NCI-H82 (cell line): ENCODE measurements at regions not wholly inside any gene's neighbourhood (a gene's known extent, or its start where the extent isn't known, plus 50 kb on each side); places are given as distances from the start of the nearest gene placed in this dataset.
"Not testable (repeated sequence)": the region's sequence is repeated elsewhere in the genome, so short reads cannot be mapped to it uniquely, and the experiment has no call there.

Source experiments
- DNase-seq: peaks from one replicate; lab custom pipeline; 2025; lab: John Stamatoyannopoulos, UW

DNA sequence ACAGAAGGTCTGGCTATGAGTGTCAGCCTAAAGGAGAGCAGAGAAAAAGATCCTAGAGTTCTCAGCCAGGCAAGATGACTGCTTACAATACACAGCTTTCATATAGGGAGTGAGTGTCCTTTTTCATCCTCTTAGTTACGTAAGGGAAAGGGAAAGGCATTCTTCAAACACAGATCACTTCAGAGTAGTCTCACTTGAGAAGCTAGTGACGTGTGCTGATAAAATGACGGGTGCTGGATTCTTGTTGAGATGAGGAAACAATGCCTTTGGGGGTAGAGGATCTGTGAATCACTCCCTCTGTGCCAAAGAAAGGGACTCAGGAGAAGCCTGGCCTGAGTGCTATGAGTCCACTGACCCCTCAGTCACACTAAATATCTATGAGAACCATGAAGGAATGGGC is 117.3 kb downstream of the QRSL1 start:
- no peak for DNase-seq

DNA sequence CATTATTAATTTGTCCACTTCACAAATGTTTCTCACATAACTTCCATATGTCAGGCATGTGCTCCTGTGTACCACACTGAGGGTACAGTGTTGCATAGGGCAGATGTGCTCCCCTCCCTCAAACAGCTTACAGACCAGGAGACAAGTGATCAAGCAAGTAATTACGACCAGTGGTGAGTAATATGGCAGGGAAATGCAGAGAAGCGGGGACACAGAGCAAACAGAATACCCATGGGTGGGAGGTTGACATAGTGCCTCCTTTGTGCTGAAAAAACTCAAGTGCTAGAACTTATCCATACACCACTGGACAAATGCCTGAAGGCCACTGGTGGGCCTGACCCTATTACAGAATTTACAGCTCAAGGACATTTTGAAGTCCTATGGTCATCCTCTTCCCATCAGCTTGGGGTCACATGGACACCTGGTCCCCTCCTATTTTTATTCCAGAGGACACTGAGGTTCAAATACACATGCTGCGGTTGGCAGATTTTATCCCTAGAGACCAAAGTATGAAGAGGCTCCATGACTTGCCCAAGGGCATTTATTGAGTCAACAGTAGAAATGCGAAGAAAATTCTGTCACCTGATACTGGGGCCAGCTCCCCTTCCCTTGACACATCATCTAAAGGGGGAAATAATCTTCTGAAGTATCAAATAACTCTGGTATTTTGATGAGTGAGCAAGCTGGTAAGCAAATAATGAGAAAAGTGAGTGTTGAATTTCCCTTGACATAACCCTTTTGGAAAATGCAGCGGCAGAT is 116.6 kb downstream of the QRSL1 start:
- DNase-seq: no peak

DNA sequence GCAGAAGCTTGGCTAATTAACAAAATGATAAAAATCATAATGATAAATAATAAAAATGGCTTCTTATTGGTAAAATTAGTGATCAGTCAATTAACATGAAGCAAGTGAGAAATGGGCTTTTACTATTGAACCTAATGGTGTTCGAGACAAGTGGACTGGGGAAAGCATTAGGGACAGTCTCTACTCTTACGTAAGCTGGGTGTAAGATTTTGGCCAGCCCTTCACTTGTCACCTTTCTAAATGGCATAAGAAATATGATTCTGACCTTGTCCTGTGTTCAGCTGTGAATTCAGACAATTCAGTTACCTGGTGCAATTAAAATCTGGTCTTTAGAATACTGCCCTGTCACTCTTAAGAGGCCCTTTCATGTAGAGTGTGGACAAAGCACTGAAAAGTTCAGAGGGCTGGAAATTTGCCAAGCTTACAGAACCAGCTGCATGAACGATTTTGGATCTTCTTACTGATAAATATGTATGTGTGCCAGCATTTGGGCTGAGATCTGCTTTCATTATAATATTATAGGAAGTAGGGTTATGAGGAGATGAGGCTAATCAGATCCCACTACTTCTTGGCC is 115.9 kb downstream of the QRSL1 start:
- no peak for DNase-seq

DNA sequence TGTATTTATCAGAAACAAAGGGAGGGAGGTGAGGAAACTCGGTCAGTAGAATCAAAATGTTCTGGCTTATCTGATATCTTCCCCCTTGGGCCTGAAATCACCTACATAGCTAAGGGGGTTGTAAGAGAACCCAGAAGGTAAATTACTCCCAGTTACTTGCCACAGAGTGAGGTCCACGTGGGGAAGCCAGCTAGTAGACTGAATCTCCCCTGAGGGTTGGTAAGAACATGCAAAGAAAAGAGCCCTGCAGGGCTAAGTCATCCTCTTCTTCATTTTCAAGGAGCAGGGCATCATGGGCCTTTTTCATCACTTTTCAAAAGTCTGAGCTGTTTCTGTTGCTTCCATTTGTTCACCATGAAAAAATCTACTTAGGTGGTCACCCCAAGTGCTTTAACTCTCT is 115.4 kb downstream of the QRSL1 start:
- DNase-seq: no peak

DNA sequence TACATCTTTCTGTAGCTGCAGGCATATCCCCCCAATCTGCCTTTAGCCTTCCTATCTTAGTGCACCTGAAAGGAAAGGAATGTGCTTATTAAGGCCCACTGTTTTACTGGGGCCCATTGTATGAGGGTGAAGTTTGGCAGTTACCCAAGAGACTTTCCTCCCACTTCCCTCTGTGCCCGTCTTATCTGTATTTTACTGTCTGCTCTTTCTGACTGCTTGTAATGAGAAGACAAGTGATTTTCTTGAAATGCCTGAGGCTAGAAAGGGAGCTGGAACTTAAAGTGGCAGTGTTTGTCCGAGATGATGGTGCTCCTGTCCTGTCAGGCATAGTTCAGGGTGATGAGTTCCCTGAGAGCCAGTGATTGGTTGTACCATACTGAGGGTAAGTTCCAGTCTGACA is 114.7 kb downstream of the QRSL1 start:
- not testable (repeated sequence) for DNase-seq

DNA sequence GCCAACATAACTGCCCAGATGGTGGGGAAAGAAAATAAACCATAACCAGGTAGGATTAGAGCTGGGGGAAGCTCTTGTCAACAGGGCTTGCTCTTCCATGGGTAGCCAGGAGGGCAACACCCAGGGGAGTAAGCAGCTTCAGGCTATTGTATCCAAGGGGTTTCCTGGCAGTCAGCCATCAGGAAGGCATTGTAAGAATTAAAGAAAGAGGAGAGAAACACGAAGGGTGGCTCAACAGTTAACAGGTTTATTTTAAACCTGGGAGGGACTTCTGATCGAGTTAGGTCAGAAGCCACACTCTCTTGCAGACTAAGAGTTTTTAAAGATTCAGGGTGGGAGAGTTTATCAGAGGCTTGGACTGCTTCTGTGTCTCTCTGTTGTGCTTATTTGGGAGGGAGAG is 114.2 kb downstream of the QRSL1 start:
- peak; percentile 9 for DNase-seq

DNA sequence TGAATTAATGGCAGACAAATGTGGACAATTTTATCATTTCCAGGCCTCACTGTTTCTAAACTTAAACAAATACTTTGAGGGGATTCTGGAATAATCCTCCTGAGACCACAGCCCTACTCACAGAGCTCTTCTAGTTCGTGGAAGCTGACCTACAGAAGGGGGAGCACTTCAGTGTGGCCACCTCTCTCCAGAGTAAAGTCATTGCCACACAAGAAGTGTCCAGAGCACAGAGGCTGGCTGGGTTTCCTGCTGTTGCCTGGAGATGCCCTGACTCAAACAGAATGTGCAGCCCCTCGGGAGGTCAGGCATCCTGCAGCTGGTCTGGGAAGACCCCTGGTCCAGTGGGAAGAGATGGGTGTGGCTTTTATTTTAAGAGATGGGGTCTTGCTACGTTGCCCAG is 110.9 kb downstream of the QRSL1 start:
- DNase-seq: no peak

DNA sequence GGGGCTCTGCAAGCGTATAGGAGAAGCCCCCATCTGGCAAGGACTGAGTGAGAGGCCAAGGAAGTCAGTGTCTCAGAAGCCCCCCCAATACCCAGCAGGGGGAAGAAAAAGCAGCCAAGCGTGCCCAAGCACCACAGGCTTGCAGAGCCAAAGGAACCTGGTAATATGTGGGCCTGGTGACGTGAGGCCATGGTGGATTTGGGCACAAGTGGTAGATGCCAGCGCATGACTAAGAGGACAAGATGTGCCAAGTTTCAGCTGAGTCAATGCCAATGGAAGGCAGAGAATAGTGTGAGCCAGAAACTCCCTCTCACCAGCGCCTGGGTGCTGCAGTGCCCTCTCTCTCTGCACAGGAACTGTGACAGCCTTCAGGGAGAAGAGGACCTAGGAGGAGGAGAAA is 110.0 kb downstream of the QRSL1 start:
- DNase-seq: no peak

DNA sequence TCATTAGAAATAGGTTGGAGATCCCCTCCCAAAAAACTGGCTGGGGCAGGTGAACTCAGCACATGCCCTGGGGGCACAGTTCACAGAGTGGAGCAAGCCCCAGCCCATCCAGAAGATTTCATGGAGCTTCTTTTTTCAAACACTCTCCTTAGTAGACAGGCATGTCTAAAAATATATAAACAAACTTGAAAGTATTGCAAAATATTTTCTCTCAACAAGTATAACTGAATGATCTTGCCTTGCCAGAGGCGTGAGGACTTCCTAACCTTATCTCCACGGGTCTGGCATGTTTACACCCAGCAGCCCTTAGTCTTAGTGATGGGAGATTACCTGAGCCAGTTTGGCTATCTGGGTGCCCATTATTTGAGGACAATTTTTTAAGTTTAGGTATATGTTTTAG is 107.1 kb downstream of the QRSL1 start:
- DNase-seq: no peak

DNA sequence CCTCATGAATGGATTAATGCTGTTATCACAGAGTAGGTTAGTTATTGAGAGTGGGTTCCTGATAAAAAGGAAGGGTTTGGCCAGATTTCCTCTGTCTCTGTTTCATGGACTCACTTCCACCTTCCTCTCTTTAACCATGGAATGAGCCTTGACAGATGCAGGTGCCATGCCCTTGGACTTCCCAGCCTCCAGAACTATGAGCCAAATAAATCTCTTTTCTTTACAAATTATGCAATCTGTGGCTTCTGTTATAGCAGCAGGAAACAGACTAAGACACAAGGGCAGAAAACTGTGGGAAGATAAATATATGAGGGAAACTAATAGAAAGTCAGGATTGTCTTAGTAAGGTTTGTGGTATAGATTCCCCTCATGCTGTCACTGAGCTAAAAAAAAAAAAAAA is 106.5 kb downstream of the QRSL1 start:
- DNase-seq: no peak

DNA sequence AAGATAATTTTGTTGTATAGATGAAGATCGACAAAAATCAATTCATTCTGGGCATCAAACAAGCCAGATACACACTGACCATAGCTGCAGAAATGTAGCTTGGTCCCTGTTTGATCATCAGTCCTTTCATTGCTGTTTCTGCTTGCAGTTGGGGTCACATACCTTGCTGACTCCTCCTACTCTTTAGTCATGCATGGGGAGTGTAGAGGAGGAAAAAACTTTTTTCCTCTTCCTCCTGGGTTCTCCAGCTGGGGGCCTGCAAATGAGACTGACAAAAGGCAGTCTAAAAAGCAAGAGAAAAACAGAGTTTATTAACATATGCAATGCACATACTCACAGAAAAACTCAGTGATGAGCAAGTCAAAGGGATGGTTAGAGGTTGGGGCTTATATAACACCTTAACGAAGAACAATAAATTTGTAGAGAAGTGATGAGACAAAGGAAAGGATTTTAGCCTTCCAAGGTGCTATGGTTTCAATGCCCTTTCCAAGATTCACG is 105.8 kb downstream of the QRSL1 start:
- DNase-seq: no peak

DNA sequence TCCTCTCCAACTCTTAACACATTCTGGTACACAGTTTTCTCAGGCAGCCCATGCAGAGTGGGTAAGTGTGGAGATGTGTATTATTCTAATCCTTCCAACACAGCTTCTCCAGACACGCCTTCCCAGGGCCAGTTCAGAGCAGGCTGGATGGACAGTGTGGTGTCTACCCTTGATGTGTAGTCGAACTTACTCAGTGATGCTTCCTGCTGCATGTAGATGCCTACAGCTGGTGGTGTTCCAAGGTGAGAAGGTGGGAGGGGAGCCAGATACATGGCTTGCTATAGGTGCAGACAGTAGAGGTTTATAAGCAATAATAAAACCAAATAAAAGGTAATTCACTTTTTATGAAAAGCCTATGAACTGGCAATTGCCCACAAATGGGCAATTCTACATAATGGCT is 104.0 kb downstream of the QRSL1 start:
- DNase-seq: no peak

DNA sequence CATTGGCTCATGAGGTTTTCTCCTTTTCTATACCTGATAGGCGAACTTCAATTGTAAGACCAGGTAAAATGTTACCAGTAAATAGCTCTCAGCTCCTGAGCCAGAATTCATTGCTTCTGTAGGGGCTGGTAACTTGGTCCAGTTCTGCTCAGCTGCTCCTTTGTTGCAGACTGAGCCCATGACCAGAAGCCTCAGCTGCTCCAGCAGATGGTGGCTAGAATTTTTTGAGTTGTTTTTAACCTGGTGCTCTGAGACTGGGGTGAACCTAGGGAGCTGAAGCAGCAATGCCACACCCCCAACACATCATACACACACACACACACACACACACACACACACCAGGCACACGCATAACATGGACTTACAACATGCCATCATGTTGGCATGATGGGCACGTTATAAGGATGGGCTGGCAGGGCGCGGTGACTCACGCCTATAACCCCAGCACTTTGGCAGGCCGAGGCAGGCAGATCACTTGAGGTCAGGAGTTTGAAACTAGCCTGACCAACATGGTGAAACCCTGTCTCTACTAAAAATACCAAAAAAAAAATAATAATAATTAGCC is 103.1 kb downstream of the QRSL1 start:
- no peak for DNase-seq

DNA sequence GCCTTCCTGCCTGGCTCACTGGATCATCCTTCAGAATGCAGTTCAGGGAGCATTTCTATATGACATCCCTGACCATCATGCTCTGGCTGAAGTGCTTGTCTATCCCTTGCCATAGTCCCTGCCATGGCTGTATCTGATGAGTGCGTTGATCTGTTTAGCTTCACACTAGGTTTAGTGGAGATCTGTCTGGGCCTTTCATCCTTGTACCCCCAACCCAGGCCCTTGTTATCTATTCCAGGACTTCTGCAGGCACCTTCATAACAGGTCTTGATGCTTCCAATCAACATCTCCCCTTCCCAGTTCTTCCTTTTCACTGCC is 102.4 kb downstream of the QRSL1 start:
- DNase-seq: no peak

DNA sequence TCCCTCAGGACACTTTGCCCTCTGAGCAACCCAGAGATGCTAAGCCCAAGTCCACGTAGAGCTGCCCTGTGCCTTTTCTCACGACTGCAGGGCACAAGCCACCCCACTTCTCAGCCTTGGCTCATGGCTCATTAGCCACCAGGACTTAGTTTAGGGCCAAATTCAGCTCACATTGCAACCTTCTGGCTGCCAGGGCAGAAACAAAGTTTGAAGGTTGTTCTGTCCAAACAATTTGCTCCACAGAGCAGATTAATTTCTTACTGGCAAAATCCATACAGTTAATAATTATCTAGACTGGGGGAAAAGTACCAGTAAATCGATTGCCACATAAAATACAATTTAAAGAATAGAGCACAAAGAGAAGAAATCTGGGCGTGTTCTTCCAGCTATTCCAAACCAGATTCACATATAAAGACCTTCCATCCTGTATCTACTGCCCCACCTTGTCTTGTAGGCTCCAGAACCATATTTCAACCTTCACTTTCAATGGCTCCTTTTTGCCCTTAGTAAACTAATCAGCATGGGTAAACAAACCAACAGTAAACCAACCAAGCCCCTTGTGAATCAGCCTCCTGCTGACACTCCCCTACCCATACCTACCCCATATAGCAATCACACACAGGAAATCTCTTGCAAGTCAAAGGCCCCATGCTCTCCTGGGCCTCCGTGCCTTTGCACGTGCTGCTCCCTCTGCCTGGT is 101.9 kb downstream of the QRSL1 start:
- DNase-seq: no peak

DNA sequence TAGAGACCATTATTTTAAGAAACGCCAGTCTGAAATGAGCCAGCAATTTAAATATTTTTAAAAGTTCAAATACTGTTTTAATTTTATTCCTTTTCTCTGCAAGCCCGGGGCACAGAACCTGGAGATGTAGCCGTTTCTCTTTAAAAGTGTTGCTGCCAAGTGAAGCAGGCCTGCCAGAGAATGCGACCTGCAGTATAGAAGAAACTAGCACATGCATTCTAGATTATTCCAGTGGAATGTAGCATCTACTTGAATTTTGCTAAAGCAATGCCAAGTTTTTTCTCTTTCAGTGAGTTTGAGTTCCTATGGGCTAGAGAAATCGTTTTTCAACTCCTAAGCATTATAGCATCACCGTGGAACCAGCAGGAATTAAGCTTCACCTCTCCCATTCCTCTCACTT is 101.3 kb downstream of the QRSL1 start:
- no peak for DNase-seq

DNA sequence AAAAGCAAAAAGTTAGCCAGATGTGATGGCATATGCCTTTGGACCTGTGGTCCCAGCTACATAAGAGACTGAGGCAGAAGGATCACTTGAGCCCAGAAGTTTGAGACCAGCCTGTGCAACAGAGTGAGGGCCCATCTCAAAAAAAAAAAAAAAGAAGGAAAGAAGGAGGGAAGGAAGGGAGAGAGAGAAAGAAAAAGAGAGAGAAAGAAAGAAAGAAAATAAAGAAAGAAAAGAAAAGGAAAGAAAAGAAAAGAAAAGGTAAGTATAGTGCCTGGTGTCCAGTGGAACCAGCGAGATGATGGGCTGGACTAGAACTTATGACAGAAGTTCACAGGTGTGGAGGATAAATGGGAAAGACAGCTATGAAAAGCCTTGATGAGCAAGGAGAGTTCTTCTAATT is 100.9 kb downstream of the QRSL1 start:
- no peak for DNase-seq

DNA sequence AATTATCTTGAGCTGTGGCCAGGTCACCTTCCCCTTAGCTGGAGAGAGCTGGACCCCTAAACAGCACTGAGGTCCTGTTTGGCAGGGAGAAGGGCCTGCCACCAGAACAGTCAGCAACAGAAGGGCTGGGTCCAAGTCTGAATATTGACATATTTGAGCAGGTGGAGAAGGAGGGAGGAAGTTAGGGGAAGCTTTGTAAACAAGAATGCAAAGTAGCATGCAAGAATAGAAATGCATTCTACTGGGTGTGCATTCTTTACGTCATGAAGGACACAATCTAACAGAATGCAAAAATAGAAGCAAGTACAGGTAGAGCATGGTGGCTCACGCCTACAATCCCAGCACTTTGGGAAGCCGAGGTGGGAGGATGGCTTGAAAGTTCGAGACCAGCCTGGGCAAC is 100.5 kb downstream of the QRSL1 start:
- no peak for DNase-seq

DNA sequence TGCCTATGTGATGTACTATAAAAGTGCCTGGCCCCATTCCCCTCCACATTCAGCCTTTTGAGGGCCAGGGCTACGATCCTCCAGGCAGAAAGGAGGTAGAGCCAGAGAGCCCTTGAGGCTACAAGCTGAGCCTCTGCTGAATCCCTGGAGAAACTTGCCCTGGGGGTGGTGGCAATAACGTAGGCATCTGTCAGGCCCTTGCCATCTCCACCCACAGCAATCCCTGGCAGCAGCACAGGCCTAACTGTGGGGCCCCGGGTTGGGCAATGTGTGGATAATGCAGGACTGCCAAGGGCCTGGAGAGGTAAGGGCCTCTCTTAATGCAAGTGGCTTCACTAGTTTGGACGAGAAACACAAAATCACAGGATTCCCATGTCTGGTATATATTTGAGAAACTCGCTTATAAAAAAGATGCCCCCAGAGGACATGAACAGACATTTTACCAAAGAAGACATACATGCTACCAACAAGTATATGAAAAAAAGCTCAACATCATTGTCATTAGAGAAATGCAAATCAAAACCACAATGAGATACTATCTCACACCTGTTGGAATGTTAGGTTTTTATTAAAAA is 99.0 kb downstream of the QRSL1 start:
- no peak for DNase-seq

DNA sequence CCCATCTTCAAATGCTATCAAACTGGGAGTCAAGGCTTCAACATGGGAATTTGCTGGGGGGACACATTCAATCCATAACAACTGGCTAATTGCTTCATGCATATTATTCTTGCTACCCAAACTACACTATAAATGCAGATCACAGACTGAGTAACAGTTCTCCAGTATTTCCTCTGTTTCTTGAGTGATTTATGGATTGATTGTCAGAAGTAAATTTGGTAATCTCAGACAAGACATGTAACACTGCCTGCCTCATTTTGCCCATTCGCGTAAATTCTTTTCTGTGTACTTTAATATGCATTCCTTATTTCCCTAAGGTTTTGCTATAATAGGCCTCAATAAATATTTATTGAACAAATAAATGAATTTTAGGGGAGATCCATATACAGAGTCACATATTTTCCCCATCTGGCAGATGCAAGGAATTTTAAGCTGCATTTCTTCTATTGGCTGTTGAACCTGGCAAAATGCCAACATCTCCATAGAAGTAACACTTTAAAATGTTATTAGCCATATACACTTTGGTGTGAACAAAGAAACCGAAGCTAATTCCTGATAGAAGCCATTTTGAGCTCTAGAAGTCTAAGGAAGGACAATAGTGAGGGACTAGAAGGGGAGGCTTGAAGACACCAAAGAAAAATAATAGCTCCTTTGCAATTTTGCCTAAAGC is 98.2 kb downstream of the QRSL1 start:
- peak; percentile 48 for DNase-seq

DNA sequence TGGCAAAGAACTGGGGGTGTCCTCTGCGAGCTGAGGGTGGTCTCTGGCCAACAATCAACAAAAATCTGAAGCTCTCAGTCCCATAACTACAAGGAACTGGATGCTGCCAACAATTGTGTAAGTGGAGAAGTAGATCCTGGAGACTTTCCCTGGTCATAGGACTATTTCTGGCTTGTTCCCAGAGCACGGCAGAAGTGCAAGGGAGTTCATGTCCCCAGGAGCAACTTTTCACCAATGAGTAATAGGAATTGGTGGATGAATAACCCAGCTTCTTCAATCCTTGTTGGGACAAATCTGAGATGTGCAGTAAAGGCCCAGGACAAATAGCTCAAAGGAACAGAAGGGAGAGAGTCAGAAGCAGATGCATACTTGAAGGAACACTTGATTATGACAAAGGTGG is 95.5 kb downstream of the QRSL1 start:
- DNase-seq: no peak

DNA sequence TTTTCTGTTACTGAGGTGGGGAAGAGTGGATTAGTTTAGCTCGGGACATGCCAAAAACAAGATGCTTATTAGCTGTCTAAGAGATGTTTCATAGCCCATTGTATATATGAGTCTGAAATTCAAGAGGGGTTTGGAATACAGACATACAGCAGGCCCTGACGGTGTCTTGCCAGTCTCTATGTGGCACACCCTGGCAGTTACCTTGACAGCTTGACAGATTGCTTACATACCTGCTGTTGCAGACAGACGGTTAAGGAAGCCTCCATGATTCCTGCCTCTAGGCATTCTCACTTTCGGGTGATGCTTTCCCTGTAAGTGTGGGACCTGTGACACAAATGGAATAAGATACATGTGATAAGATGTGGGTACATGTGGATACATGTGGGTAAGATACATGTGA is 95.0 kb downstream of the QRSL1 start:
- no peak for DNase-seq
